T-helper 2 cell (primary cell): ENCODE measurements at regions not wholly inside any gene's neighbourhood (a gene's known extent, or its start where the extent isn't known, plus 50 kb on each side); places are given as distances from the start of the nearest gene placed in this dataset.
A peak's percentile ranks its signal among the peaks of the same experiment; 100 is the strongest.

Experiments
- DNase-seq, 5 experiments: peaks; one replicate each; pipeline versions ENCODE4 v3.0.0 to v3.0.0-alpha.2; 2012 to 2022

DNA sequence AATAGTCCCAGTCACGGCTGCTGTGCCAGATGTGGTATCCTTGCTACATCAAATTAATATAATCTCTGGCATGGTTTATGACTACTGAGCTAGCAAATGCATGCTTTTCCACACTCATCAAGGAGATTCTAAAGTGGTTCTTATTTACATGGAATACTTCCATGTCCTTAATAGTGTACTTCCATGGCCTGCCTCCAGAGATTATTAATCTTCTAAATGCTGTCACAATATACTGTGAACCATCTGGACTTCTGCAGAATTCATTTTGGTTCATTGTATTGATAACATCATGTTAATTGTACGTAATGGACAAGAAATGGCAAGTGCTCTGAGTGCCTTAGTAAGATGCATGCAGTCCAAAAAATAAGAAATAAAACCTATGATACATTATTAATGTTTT lies 230.8 kb downstream of the NUAK1 start:
- no peak for DNase-seq

DNA sequence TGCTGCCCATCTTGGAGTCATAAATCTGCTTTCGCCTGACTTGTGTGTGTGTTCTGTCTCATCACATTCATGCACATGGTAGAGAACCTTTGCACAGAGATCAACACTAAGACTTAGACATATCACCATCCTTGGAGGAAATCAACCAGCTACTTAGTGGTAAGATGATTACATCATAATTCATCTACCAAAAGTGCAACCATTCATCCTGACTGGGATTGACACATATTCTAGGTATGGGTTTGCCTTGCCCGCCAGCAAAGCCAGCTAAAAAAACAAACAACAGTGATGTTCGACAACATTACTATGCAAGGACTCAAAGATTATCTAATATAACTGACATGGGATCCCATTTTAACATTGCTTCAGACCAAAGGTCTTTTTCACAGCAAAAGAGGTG lies 228.7 kb downstream of the NUAK1 start:
- no peak for DNase-seq

DNA sequence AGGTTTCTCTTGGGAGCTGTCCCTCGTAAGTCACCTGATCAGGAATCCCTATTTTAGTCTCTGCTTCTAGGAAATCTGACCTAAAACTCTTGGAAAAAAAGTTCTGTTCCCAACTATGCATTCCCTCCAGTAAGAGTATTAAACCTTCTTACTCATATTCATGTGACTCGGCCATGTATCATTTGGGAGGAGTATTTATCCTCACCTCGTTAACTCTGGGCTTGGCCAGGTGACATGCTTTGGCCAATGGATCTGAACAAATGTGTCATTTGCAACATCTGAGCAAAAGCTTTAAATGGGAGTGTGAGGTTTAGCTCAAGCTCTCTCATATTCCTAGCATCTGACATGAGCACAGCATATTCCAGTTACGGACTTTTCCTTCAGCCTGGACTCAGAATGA lies 226.8 kb downstream of the NUAK1 start:
- DNase-seq = no peak

DNA sequence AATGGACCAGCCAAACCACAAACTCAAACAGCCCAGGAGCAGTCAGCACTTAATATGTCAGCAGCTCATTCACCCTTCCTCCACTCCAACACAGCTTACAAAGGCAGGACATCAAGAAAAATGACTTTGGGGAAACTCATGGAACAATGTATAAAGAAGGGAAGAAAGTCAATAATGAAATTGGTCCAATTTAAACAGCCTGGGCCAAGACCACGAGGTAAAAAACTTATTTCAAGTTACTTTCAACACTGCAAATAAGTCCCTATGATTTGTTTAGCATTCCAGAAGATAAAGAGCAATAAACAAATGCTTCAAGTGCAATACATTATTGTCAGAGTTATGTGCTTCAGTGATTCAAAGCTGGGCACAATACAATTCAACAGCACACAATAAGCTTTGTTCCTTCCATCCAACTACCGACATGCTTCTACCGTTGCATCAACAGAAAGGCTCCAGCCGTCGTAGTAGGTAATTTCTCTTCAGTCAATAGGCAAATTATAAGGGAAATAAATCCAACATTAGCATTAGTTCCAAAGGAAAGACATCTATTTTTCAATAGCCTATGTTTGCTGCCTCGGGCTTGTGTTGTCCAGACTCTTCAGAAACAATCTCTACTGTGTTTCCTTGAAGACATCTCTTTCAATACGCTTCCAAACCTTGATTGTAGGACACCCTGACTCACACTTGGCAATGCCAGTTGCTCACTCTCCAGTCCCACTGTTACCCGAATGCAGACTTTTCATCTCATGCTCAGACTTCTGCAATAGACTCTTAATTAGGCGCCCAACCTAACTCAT lies 225.7 kb downstream of the NUAK1 start:
- no peak for DNase-seq

DNA sequence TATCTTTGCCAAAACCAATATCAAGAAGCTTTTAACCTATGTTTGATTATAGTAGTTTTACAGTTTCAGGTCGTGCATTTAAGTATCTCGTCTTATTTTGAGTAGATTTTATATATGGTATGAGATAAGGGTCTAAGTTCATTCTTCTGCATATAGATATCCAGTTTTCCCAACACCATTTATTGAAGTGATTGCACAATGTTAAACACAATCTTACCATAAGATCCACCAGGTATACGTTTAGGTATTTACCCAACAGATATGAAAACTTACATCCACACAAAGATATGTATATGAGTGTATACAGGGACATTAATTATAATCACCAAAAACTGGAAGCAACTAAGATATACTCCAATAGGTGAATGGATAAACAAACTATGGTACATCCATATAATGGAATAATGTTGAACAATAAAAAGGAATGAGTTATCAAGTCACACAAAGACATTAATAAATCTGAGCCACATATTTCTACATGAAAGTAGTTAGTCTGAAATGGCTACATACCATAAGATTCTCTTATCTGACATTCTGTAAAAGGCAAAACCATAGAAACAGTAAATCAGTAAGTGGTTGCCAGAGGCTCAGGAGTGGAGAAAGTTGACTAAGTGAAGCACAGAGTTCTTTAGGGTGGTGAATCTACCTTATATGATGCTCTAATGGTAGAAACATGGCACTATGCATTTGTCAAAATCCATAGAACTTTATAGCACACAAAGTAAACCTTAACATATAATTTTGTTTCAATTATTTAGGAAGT lies 222.6 kb downstream of the NUAK1 start:
- no peak for DNase-seq

DNA sequence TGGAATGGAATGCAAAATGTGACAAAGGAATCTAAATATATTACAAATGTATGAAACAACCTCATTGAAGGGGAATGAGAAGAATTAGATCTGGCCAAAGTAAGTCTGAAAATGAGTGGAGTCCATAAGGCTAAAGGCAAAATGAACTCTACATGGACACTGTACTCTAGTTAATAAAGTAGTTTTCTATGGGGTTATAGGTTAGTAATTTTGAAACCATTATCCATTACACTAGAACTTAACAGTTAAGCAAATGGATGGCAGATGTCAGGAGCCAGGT lies 222.1 kb downstream of the NUAK1 start:
- DNase-seq = no peak

DNA sequence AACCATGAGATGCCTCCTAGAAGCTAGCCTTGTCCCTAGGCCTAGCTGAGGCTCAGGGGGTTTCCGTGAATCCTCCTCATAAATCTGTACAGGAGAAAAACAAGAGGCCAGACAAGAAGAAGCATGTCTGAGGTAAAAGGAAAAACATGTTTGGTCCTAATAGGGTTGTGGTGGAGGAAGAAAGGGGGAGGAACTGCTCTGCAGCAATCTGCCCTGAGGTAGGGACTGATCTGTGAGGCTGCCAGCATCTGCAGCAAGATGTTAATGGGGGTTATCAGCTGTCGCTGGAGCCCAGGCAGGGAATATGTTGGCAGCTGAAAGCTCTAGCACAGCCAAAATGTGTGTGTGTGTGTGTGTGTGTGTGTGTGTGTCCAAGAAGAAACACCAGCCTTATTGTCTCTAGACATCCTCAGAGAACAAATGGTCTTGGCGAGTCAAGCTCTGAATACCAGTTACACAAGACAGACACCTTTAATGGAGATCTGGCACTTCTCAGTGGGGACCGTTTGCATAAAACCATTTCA lies 218.5 kb downstream of the NUAK1 start:
- no peak for DNase-seq

DNA sequence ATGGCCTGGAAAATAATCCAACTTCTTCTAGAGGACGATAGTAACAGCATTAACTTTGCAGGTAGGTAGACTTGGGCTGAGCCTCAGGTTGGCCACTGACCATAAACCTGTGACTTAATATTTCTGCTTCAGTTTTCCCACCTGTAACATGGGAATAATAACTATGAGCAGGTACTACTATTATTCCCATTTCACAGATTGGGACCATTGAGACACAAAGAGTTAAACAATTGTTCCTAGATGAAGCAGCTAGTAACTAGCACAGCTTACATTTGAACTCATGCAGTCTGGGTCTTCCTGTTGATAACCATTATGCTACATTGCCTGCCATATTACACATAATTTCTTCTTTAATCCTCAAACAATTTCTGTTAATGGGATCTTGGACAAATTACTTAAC lies 217.7 kb downstream of the NUAK1 start:
- no peak for DNase-seq

DNA sequence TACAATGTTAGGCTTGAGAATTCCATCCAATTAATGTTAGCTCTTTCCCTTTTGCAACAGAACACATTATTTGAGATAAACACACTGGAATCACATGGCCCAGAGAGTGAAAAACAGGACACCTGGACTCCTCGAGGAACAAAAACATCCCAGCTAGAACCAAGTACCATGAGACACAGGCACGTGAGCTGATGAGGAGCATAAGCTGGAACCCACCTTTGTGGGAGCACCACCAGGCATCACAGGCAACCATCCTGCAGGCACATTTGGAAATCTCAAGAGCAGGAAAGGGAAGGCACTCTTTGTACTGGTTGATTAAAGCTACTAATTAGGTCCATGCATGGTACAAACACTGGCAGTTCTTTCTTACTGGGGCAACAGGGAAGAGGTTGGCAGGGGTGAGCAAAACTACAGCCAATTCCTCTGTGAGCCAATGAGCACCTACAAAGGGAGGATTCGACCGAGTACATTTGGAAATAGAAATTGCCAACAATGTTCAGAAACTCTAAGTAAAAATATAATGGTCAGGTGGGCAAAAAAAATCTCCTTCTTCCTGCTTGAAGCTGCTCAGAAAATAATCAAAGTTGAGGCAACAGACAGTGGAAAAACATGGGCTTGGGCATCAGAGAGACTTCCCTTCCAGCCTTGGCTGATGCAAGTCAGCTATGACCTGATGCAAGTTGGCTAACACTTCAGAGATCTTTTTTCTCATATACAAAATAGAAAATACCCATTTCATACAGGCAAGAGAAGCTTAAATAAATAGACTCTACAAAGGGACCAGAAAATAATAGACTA lies 216.7 kb downstream of the NUAK1 start:
- DNase-seq = no peak

DNA sequence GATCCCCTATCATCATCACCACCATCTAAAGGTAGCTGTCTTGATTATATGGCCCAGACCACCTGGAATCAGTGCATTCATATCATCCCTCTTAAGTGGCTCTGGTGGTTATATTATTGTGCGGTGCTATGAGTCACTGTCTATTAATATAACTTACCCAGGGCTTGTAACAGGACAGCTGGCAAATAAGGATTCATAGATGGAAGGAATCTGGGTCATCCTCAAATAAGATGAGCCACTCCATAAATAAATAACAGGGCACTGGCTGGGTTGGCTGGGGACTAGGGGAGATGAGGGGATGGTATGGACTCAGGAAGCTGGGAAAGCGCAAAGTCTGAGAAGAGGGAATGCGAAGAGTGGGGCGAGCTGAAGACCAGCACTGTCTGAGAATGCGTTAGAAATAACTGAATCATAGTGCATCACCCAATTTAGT lies 216.1 kb downstream of the NUAK1 start:
- DNase-seq = no peak

DNA sequence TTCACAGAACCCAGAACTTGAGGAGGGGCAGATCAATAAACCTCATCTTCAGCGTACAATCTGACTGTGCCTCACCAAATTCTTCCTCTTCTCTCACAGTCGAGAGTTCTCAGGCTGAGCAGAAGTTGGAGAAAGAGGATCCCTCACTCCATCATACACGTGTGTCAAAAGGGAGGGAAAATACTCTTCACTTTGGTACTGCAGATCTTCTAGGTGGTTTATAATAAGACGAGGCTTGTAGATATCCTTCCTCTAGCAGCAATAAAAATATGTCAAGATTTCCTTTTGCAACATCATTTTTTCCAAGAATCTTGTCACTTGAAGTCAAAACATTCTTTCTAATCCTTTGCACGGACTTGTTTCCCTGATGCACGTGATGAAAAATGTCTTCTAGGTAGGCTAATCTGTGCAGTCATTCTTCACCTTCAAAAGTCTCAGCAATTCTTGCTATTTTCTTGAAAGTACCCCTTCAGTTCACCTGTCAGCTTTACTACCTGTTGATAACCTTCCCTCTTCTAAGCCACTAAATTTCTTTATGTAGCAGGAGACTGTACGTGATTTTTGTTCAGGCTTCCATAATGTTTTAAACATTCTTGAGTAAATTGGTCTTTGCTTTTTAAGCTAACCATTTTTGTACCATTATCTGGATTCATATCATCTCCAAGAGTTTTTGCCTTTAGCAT lies 214.1 kb downstream of the NUAK1 start:
- DNase-seq = no peak

DNA sequence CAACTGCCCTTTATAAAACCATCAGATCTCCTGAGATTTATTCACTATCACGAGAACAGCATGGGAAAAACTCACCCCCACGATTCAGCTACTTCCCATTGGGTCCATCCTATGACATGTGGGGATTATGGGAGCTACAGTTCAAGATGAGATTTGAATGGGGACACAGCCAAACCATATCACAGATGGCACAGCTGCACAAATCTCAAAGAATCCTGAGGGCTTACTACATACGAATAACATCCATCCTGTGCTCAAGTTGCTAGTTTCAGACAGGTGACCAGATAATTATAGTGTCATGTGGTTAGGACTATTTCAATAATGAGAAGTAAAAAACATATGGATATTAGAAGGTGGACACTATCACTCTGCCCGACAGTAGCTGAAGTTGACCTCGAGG lies 211.2 kb downstream of the NUAK1 start:
- no peak for DNase-seq

DNA sequence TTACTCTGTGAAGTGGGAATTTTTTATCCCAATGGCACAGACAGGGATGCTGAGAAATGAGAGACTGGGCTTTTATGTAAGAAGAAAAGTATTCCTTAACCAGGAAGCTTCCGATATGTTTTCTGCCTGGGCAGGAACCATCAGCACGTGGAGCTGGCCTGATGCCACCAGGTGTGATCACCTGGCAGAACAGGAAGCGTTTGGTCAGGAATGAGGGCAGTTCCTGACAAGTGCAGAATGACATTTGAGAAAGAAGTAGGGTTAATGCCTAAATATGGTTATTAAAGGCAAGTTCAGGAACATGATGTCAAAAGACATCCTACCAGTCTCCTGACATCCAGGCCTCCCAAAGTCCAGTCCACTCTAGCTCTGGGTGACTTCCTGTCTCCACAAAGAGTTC lies 210.3 kb downstream of the NUAK1 start:
- no peak for DNase-seq

DNA sequence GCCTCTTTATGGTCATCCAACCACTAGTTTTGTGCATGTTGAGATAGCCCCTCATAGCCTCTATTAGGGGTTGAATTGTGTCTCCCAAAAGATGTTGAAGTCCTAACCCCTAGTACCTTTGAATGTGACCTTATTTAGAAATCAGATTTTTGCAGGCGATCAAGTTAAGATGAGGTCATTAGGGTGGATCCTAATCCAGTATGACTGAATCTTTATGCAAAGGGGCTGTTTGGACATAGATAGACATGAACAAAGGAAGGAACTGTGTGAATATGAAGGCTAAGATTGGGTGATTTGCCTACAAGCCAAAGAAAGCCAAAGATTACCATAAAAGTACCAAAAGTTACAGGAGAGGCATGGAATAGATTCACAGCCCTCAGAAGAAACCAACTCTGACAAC lies 209.6 kb downstream of the NUAK1 start:
- DNase-seq = no peak

DNA sequence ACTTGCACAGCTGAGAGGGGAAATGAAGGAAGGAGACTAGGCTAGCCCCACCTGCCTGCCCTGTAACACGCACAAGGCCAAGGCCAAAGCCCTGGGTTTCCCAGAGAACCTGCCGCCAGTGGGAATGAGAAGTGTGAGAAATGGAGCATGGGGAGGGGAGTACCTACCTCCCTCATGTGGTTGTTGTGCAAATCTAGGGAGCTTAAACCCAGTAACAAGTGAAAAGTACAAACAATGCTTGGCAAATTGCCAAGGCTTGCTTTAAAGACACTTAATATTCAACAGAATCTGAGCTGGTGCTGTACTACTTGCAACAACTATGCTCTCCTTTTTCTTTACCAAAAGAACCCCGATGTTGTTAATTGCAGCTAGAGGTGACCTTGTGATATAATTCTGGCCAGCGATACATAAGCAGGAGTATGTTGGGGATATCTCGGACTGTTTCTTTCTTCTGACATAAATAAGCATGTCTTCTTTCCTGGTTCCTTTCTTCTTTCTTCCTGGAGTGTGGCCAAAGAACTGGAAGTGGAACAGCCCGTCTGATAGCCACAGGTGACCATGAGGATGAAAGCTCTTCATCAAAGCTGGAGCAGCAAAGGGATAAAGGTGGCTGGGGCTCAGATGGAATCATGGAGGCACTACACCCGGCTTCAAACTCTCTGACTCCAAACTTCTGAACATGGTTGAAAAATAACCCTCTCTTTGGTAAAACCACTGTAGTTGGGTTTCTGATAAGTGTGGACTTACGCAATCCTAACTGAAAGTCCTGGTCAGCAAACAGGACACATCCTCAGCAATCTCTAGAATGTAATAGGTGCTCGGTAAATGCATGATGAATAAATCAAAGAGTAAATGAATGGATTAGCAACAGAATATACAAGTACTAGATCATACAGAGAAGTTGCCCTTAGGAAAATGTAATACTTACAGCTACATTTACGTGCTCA lies 207.9 kb downstream of the NUAK1 start:
- no peak for DNase-seq

DNA sequence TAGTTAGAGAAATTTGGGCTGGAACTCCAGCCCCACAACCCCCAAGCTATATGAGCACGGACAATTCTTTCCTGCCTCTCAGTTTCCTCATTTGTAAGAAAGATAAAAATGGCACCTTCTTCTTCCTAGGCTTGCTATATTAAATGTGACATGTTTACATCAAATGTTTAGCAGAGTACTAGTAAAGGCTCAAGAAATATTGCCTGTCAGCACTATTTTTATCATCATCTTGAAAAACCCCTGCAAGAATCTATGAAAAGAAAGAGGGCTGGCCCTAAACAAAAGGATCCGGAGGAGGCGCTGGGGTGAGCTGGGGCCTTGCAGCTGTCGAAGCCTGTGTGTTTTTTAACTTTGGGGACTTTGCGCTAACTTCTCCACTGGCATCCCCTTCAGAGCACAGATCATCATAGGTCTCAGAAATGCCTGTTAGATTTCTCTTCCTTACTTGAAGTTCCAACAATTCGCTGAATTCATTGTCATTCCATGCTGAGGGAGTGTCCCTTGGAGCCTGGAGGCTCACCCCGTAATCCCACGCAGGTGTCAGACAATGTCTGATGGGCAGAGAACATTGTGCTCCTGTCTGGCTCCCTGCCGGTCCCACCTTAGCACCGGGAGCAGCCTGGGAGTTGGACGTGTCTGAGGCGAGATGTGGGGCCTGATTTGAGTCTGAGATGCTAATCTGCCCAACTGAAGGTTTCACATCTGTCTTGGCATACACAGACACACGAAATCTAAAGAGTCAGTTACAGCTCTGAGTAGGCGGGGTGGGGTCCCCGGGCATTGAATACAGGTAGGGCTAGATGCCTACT lies 206.8 kb downstream of the NUAK1 start:
- peak in 1 of 5 experiments; percentile 76 for DNase-seq

DNA sequence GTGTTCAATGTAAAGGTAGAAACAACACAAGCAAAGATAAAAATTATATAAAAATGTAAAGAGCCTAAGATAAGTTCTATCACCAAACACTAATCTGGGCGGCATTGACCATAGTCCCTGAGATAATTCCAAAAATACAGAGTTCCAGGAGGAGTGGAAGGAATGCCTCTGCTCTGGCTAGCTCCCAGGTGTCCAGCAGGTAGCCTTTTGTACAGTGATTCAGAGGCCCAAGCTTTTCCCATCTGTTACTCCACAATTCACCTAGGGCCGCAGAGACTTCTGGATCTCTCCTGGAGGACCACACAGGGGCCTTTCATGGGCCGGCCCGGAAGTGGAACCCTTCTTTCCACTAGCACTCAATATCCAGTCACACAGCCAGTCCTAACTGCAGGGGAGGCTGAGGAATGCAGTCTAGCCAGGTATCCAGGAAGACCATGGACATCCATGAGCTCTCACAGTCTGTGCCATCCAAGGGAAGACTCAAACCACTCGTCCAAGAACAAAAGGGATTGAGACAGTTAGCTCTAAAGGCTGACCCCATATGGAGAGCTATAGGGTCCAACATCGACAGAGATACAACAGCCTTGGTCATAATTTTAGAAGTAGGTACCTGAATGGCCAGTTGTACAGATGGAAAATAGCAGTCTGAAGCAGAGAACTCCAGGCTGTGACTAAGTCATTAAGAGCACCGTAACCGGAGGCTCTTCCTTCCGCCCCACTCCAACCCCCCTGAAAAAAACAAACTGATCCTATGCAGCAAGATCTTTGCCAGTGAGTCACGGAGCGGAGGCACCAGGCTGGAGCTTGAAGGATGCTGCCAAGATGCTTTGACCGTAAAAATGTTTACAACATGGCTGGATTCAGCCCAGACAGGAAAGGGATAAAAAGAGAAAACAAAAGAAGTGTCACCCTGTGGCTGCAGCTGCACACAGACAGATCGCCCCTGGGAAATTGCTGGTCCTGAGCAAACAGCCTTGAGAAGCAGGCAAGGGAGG lies 204.8 kb downstream of the NUAK1 start:
- no peak for DNase-seq

DNA sequence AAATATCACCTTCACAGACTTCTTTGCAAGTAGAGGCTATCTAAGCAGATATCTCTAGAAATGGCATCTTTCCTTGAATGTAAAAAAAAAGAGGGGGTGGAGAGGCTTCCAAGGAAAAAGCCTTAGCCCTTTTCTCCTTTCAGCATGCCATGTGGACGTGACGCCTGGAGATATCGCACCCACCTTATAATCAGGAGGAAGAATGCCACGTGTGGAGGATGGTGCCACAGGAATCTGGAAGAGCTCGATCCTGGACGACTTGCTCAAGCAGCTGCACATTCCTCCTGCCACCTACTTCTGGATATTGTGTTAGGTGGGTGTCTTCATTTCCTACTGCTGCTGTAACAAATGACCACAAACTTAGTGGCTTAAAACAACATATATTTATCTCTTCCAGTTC lies 203.6 kb downstream of the NUAK1 start:
- DNase-seq = no peak

DNA sequence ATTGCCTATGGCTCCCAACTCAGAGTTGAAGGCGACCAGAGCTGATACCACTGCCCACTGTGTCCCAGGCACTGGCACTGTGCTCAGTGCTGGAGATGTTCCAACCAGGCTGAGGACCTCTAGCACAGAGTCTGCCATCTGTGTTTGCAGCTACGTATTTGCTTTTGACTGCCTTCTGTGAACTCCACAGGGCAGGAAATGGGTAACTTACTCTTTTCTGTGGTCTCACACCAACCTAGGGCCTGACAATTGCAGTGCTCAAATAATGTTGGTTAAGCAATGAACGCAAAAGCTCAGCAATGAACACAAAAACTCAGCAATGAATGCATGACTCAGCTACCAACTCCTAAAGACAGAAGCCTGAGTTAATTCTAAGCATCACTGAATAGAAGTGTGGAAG lies 202.8 kb downstream of the NUAK1 start:
- DNase-seq = peak in 1 of 5 experiments; percentile 86
